Ishikawa (cell line): ENCODE measurements at regions not wholly inside any gene's neighbourhood (a gene's known extent, or its start where the extent isn't known, plus 50 kb on each side); places are given as distances from the start of the nearest gene placed in this dataset.

Experiments
- CEBPB ChIP-seq: IDR thresholded peaks from 2 replicates; pipeline ENCODE4 v1.6.1; 2012
- CREB1 ChIP-seq: IDR thresholded peaks from 2 replicates; pipeline ENCODE4 v1.6.1; 2012; ENCODE audit warnings: low read depth
- EGR1 ChIP-seq: IDR thresholded peaks from 2 replicates; pipeline ENCODE4 v1.6.1; 2012
- EP300 ChIP-seq: IDR thresholded peaks from 2 replicates; pipeline ENCODE4 v1.6.1; 2012; ENCODE audit warnings: borderline replicate concordance
- FOXM1 ChIP-seq: IDR thresholded peaks from 2 replicates; pipeline ENCODE4 v1.6.1; 2012; ENCODE audit warnings: low read depth, borderline replicate concordance
- NFIC ChIP-seq: IDR thresholded peaks from 2 replicates; pipeline ENCODE4 v1.6.1; 2012
- RAD21 ChIP-seq: IDR thresholded peaks from 2 replicates; pipeline ENCODE4 v1.6.1; 2012; ENCODE audit warnings: low read depth
- TAF1 ChIP-seq: IDR thresholded peaks from 2 replicates; pipeline ENCODE4 v1.6.1; 2012; ENCODE audit warnings: low read depth, mild to moderate bottlenecking
- TCF12 ChIP-seq: IDR thresholded peaks from 2 replicates; pipeline ENCODE4 v1.6.1; 2012; ENCODE audit warnings: low read depth
- TEAD4 ChIP-seq: IDR thresholded peaks from 2 replicates; pipeline ENCODE4 v1.6.1; 2012
- YY1 ChIP-seq: IDR thresholded peaks from 2 replicates; pipeline ENCODE4 v1.6.1; 2012; ENCODE audit warnings: low read depth
- ZBTB7A ChIP-seq: IDR thresholded peaks from 2 replicates; pipeline ENCODE4 v1.6.1; 2012; ENCODE audit warnings: low read depth
- TF ChIP-seq, protein P1 (sequence below): IDR thresholded peaks from 2 replicates; pipeline ENCODE4 v1.6.1; 2012; ENCODE audit warnings: low read depth, mild to moderate bottlenecking
- TF ChIP-seq, protein P2 (sequence below): IDR thresholded peaks from 2 replicates; pipeline ENCODE4 v1.6.1; 2012
- TF ChIP-seq, protein P3 (sequence below): IDR thresholded peaks from 2 replicates; pipeline ENCODE4 v1.6.1; 2012

GRCh38 chr6:165962366-165962765, 205.3 kb downstream of the TBXT start:
- TF ChIP-seq CEBPB (no peak), TEAD4 (no peak), YY1 (no peak), EGR1 (no peak), TCF12 (no peak), FOXM1 (no peak), ZBTB7A (no peak), RAD21 (no peak), EP300 (no peak), CREB1 (no peak), TAF1 (no peak), NFIC (no peak)
- TF ChIP-seq, protein P1, sequence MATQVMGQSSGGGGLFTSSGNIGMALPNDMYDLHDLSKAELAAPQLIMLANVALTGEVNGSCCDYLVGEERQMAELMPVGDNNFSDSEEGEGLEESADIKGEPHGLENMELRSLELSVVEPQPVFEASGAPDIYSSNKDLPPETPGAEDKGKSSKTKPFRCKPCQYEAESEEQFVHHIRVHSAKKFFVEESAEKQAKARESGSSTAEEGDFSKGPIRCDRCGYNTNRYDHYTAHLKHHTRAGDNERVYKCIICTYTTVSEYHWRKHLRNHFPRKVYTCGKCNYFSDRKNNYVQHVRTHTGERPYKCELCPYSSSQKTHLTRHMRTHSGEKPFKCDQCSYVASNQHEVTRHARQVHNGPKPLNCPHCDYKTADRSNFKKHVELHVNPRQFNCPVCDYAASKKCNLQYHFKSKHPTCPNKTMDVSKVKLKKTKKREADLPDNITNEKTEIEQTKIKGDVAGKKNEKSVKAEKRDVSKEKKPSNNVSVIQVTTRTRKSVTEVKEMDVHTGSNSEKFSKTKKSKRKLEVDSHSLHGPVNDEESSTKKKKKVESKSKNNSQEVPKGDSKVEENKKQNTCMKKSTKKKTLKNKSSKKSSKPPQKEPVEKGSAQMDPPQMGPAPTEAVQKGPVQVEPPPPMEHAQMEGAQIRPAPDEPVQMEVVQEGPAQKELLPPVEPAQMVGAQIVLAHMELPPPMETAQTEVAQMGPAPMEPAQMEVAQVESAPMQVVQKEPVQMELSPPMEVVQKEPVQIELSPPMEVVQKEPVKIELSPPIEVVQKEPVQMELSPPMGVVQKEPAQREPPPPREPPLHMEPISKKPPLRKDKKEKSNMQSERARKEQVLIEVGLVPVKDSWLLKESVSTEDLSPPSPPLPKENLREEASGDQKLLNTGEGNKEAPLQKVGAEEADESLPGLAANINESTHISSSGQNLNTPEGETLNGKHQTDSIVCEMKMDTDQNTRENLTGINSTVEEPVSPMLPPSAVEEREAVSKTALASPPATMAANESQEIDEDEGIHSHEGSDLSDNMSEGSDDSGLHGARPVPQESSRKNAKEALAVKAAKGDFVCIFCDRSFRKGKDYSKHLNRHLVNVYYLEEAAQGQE, result no peak
- TF ChIP-seq, protein P2, sequence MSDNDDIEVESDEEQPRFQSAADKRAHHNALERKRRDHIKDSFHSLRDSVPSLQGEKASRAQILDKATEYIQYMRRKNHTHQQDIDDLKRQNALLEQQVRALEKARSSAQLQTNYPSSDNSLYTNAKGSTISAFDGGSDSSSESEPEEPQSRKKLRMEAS, result no peak
- TF ChIP-seq, protein P3, sequence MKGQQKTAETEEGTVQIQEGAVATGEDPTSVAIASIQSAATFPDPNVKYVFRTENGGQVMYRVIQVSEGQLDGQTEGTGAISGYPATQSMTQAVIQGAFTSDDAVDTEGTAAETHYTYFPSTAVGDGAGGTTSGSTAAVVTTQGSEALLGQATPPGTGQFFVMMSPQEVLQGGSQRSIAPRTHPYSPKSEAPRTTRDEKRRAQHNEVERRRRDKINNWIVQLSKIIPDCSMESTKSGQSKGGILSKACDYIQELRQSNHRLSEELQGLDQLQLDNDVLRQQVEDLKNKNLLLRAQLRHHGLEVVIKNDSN, result no peak

DNA sequence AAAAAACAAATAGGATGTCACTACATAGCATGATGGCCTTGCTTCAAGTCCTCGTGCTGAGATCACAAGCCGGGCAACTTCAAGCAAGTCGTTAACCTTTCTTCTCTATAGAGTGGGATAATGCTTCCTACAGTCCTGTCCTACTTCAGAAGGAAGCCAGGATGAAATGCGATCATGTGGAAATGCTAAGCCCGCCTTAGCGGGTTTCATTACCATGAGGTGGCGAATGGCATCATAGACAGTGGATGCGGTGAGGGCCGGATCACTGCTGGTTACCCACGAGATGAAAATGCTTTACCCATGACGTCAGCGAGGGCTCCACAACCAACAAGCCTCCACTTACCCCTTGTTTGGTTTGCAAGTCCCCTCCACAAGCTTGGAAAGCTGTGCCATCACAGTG, 206.4 kb downstream of the TBXT start:
- TF ChIP-seq RAD21, result no peak
- no peak for TF ChIP-seq CEBPB
- TF ChIP-seq, protein P1, result no peak
- TF ChIP-seq EGR1, result no peak
- TF ChIP-seq TAF1, result no peak
- no peak for TF ChIP-seq NFIC
- TF ChIP-seq EP300, result no peak
- no peak for TF ChIP-seq FOXM1
- no peak for TF ChIP-seq YY1
- TF ChIP-seq TEAD4, result no peak
- TF ChIP-seq, protein P3, result no peak
- no peak for TF ChIP-seq TCF12

GRCh38 chr6:165960695-165961094, 207.0 kb downstream of the TBXT start:
- TF ChIP-seq TAF1, result no peak

GRCh38 chr6:165959627-165960026, 208.0 kb downstream of the TBXT start:
- TF ChIP-seq YY1, result no peak
- no peak for TF ChIP-seq CEBPB
- TF ChIP-seq EGR1, result no peak
- TF ChIP-seq CREB1, result no peak
- TF ChIP-seq, protein P3, result no peak
- TF ChIP-seq EP300, result no peak
- TF ChIP-seq, protein P1, result no peak
- TF ChIP-seq NFIC, result no peak
- TF ChIP-seq RAD21, result no peak
- no peak for TF ChIP-seq ZBTB7A
- TF ChIP-seq TCF12, result no peak
- TF ChIP-seq, protein P2, result no peak
- no peak for TF ChIP-seq FOXM1

- TF ChIP-seq CEBPB, result no peak
Observed at GRCh38 chr6:165956874-165957273, 210.8 kb downstream of the TBXT start.
